Ovary (tissue), 3 donors: ENCODE measurements at regions not wholly inside any gene's neighbourhood (a gene's known extent, or its start where the extent isn't known, plus 50 kb on each side); places are given as distances from the start of the nearest gene placed in this dataset.

ENCODE experiments used
- CTCF ChIP-seq, 3 donors: fragments of 450-650 bp in 2 of 3; fragments of 200-600 bp in 1 of 3; IDR thresholded peaks; one replicate each; pipeline versions ENCODE4 v1.5.1 to v1.8.0; 2016 to 2022; ENCODE audit warnings: antibody characterized with exemption in 3 of 3, mild to moderate bottlenecking in 1 of 3
- POLR2A ChIP-seq: fragments of 450-650 bp; IDR thresholded peaks from one replicate; pipeline ENCODE4 v1.6.1; 2017; ENCODE audit warnings: antibody characterized with exemption, mild to moderate bottlenecking, moderate library complexity
- donor health status: DM: no; HTN: no; CAD: no.

- no peak for TF ChIP-seq CTCF (IDR thresholded peaks at IDR 0.05)
- no peak for TF ChIP-seq POLR2A
These were observed 210.2 kb downstream of the ICE1 start for GRCh38 chr5:5632678-5633077.
